ENCODE measurements at regions not wholly inside any gene's neighbourhood (a gene's known extent, or its start where the extent isn't known, plus 50 kb on each side); places are given as distances from the start of the nearest gene placed in this dataset.

DNA sequence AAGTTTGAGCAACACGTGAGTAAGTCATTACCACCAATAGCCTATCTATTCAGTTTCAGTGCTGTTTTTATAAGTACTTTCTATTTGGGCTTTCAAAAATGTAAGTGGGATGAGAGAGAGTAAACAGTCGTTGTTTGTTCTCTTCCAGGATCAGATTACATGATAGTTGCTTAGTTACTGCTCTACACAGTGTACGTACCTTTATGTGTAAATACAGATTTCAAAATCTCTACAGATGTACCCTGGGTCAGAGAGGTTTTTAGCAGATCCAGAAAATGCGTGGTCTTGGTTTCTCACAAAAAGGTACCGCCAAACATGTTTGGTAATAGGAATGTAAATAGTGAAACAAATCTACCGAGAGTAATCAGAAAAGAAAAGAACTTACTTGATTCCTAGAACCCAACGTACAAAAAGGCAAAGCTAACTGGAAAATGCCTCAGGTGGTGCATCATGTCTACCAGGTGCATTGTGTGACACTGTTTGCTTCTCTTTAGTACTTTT, 421.1 kb downstream of the BCKDHB start (continued):
- TF ChIP-seq, protein P1, sequence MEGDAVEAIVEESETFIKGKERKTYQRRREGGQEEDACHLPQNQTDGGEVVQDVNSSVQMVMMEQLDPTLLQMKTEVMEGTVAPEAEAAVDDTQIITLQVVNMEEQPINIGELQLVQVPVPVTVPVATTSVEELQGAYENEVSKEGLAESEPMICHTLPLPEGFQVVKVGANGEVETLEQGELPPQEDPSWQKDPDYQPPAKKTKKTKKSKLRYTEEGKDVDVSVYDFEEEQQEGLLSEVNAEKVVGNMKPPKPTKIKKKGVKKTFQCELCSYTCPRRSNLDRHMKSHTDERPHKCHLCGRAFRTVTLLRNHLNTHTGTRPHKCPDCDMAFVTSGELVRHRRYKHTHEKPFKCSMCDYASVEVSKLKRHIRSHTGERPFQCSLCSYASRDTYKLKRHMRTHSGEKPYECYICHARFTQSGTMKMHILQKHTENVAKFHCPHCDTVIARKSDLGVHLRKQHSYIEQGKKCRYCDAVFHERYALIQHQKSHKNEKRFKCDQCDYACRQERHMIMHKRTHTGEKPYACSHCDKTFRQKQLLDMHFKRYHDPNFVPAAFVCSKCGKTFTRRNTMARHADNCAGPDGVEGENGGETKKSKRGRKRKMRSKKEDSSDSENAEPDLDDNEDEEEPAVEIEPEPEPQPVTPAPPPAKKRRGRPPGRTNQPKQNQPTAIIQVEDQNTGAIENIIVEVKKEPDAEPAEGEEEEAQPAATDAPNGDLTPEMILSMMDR (IDR thresholded peaks at IDR 0.05; ENCODE audit: low read depth, low read length, missing input control): no peak
- TF ChIP-seq RAD21 (IDR thresholded peaks at IDR 0.05): peak; percentile 42 to 53
- TF ChIP-seq FOXA2 (IDR thresholded peaks at IDR 0.05): peak; percentile 99
- TF ChIP-seq GABPA (IDR thresholded peaks at IDR 0.05 in 1 of 2, conservative IDR thresholded peaks at IDR 0.05 in 1 of 2): no peak
- TF ChIP-seq NR2F2 (IDR thresholded peaks at IDR 0.05): no peak
- peak; percentile 67 for TF ChIP-seq TAF1 (conservative IDR thresholded peaks at IDR 0.05)

- DNase-seq (ENCODE audit: low spot score): no peak
- Histone ChIP-seq H3K27ac (ENCODE audit: low read depth in 1 of 2, low read length in 2 of 2) (no peak overlapping the region), H3K27me3 (ENCODE audit: control insufficient read depth in 4 of 4, insufficient read depth in 4 of 4, low read length in 3 of 4) (no peaks in the 10 kb centered on the region), H3K4me3 (ENCODE audit: low read depth in 1 of 3, low read length in 3 of 3) (no peak overlapping the region), H3K36me3 (ENCODE audit: control insufficient read depth in 4 of 4, insufficient read depth in 3 of 4, low read depth in 1 of 4, low read length in 3 of 4) (no peaks in the 10 kb centered on the region), H3K4me1 (ENCODE audit: control insufficient read depth in 4 of 4, insufficient read depth in 4 of 4, low read length in 3 of 4) (peaks cover 4 to 14% (median 4%) of the 10 kb centered on the region in 4 donors), H3K9me3 (ENCODE audit: control insufficient read depth in 4 of 4, low read length in 3 of 4) (no peaks in the 10 kb centered on the region), H3K9ac (ENCODE audit: low read depth in 1 of 2, low read length in 2 of 2) (no peak overlapping the region)
- TF ChIP-seq FOXA1 (IDR thresholded peaks at IDR 0.05) (no peak), EGR1 (IDR thresholded peaks at IDR 0.05; ENCODE audit: low read depth in 2 of 2) (no peak)
- 79% methylated on average over 11 of the region's 11 CpGs for WGBS
Measured at GRCh38 chr6:80523531-80523997, 417.1 kb downstream of the BCKDHB start.

- WGBS: 73% methylated on average over 5 of the region's 5 CpGs
- DNase-seq (ENCODE audit: low spot score): no peak
- Histone ChIP-seq H3K36me3 (ENCODE audit: control insufficient read depth in 4 of 4, insufficient read depth in 3 of 4, low read depth in 1 of 4, low read length in 3 of 4) (no peaks in the 10 kb centered on the region), H3K27ac (ENCODE audit: low read depth in 1 of 2, low read length in 2 of 2) (no peak overlapping the region), H3K27me3 (ENCODE audit: control insufficient read depth in 4 of 4, insufficient read depth in 4 of 4, low read length in 3 of 4) (no peaks in the 10 kb centered on the region), H3K9ac (ENCODE audit: low read depth in 1 of 2, low read length in 2 of 2) (no peak overlapping the region), H3K4me1 (ENCODE audit: control insufficient read depth in 4 of 4, insufficient read depth in 4 of 4, low read length in 3 of 4) (peaks cover 4 to 10% (median 4%) of the 10 kb centered on the region in 4 donors), H3K4me3 (ENCODE audit: low read depth in 1 of 3, low read length in 3 of 3) (no peak overlapping the region), H3K9me3 (ENCODE audit: control insufficient read depth in 4 of 4, low read length in 3 of 4) (no peaks in the 10 kb centered on the region)
- TF ChIP-seq HNF4A (conservative IDR thresholded peaks at IDR 0.05): no peak
- TF ChIP-seq RXRA (IDR thresholded peaks at IDR 0.05): no peak
- TF ChIP-seq, protein P1 (IDR thresholded peaks at IDR 0.05; ENCODE audit: low read depth, low read length, missing input control): no peak
- no peak for TF ChIP-seq REST (IDR thresholded peaks at IDR 0.05)
- TF ChIP-seq, protein P2, sequence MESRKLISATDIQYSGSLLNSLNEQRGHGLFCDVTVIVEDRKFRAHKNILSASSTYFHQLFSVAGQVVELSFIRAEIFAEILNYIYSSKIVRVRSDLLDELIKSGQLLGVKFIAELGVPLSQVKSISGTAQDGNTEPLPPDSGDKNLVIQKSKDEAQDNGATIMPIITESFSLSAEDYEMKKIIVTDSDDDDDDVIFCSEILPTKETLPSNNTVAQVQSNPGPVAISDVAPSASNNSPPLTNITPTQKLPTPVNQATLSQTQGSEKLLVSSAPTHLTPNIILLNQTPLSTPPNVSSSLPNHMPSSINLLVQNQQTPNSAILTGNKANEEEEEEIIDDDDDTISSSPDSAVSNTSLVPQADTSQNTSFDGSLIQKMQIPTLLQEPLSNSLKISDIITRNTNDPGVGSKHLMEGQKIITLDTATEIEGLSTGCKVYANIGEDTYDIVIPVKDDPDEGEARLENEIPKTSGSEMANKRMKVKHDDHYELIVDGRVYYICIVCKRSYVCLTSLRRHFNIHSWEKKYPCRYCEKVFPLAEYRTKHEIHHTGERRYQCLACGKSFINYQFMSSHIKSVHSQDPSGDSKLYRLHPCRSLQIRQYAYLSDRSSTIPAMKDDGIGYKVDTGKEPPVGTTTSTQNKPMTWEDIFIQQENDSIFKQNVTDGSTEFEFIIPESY (IDR thresholded peaks at IDR 0.05): no peak
Measured at GRCh38 chr6:80523010-80523409, 416.5 kb downstream of the BCKDHB start.
